Activated T-helper 17 cell treated with anti-CD3 and anti-CD28 coated beads, Interleukin-2, amount 50 U/mL, for 72 hours (primary cell): ENCODE measurements at regions not wholly inside any gene's neighbourhood (a gene's known extent, or its start where the extent isn't known, plus 50 kb on each side); places are given as distances from the start of the nearest gene placed in this dataset.

Source experiments
- ATAC-seq: fragments of 150-1000 bp; cut with Tn5 transposase; replicated peaks from 2 replicates; pipeline ENCODE4 v1.10.0; 2021; ENCODE audit warnings: mild to moderate bottlenecking, moderate library complexity
- H3K27ac Mint-ChIP-seq: one replicate; pipeline ENCODE4 v1.8.0; 2022; ENCODE audit warnings: mixed read lengths
- H3K27me3 Mint-ChIP-seq: one replicate; pipeline ENCODE4 v1.8.0; 2022; ENCODE audit warnings: mixed read lengths
- H3K36me3 Mint-ChIP-seq: one replicate; pipeline ENCODE4 v1.8.0; 2022; ENCODE audit warnings: low read depth, mild to moderate bottlenecking, mixed read lengths
- H3K4me1 Mint-ChIP-seq: one replicate; pipeline ENCODE4 v1.8.0; 2022; ENCODE audit warnings: mixed read lengths
- H3K4me3 Mint-ChIP-seq: one replicate; pipeline ENCODE4 v1.8.0; 2022; ENCODE audit warnings: mild to moderate bottlenecking, mixed read lengths
- H3K9me3 Mint-ChIP-seq: one replicate; pipeline ENCODE4 v1.8.0; 2022; ENCODE audit warnings: mixed read lengths

DNA sequence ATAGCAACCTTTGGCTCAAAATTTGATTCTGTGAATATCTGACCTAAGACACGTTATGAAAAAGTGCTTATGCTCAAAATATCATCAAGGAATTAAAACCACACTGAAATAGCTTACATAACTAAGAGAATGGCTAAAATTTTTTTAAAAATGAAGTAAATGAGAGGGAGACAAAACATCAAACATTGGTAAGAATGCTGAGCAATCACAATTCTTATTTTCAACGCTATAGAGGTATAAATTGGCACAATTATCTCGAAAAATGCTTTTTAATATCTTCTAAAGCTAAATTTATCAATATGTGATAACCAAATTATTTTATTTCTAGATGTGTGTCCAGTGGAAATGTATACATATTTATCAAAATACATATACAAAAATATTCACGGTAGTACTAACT is 381.3 kb downstream of the ANXA1 start:
- H3K4me1 Mint-ChIP-seq = no peaks in the 10 kb centered on the region
- no peak overlapping the region for H3K4me3 Mint-ChIP-seq
- peaks cover 5% of the 10 kb centered on the region for H3K9me3 Mint-ChIP-seq
- ATAC-seq = no peak
- no peaks in the 10 kb centered on the region for H3K27me3 Mint-ChIP-seq
- no peak overlapping the region for H3K27ac Mint-ChIP-seq
- no peaks in the 10 kb centered on the region for H3K36me3 Mint-ChIP-seq

GRCh38 chr9:73536403-73536802 is 384.7 kb downstream of the ANXA1 start:
- ATAC-seq = no peak

DNA sequence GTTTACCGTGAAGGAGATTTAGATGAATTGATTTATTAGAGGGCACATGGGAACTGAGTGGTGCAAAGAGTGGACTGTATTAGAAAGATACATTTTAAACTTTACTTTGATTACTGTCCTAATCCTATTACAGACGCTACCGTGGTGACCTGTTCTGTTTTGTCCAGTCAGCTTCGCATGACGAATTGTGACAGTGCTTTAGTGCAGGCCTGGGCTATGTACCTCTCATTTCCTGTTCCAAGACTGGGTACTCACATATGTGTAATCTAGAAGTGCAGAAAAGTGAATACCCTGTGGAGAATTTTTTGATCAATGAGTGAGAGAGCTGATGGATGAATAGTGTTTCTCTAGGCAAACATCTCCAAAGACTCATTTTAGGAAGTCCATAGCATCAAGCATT is 385.9 kb downstream of the ANXA1 start:
- no peak overlapping the region for H3K27ac Mint-ChIP-seq
- no peaks in the 10 kb centered on the region for H3K36me3 Mint-ChIP-seq
- H3K4me3 Mint-ChIP-seq = no peak overlapping the region
- H3K9me3 Mint-ChIP-seq = peaks cover 5% of the 10 kb centered on the region
- no peaks in the 10 kb centered on the region for H3K27me3 Mint-ChIP-seq
- ATAC-seq = no peak
- H3K4me1 Mint-ChIP-seq = no peaks in the 10 kb centered on the region

More at GRCh38 chr9:73536403-73536802, 384.7 kb downstream of the ANXA1 start:
- H3K36me3 Mint-ChIP-seq = no peaks in the 10 kb centered on the region
- H3K27me3 Mint-ChIP-seq = no peaks in the 10 kb centered on the region
- no peaks in the 10 kb centered on the region for H3K4me1 Mint-ChIP-seq
- peaks cover 5% of the 10 kb centered on the region for H3K9me3 Mint-ChIP-seq
- no peak overlapping the region for H3K4me3 Mint-ChIP-seq
- H3K27ac Mint-ChIP-seq = no peak overlapping the region

GRCh38 chr9:73539881-73540390 is 388.3 kb downstream of the ANXA1 start:
- H3K4me1 Mint-ChIP-seq = no peaks in the 10 kb centered on the region
- no peak for ATAC-seq
- H3K36me3 Mint-ChIP-seq = no peaks in the 10 kb centered on the region
- no peak overlapping the region for H3K4me3 Mint-ChIP-seq
- H3K9me3 Mint-ChIP-seq = no peaks in the 10 kb centered on the region
- no peak overlapping the region for H3K27ac Mint-ChIP-seq
- H3K27me3 Mint-ChIP-seq = no peaks in the 10 kb centered on the region

- Mint-ChIP-seq H3K27ac (no peak overlapping the region), H3K36me3 (no peaks in the 10 kb centered on the region), H3K4me1 (no peaks in the 10 kb centered on the region), H3K4me3 (no peak overlapping the region), H3K9me3 (no peaks in the 10 kb centered on the region), H3K27me3 (no peaks in the 10 kb centered on the region)
- no peak for ATAC-seq
These were observed 390.3 kb downstream of the ANXA1 start for GRCh38 chr9:73541923-73542322.

GRCh38 chr9:73543727-73544126 is 392.1 kb downstream of the ANXA1 start:
- no peaks in the 10 kb centered on the region for H3K27me3 Mint-ChIP-seq
- no peaks in the 10 kb centered on the region for H3K4me1 Mint-ChIP-seq
- no peak overlapping the region for H3K4me3 Mint-ChIP-seq

DNA sequence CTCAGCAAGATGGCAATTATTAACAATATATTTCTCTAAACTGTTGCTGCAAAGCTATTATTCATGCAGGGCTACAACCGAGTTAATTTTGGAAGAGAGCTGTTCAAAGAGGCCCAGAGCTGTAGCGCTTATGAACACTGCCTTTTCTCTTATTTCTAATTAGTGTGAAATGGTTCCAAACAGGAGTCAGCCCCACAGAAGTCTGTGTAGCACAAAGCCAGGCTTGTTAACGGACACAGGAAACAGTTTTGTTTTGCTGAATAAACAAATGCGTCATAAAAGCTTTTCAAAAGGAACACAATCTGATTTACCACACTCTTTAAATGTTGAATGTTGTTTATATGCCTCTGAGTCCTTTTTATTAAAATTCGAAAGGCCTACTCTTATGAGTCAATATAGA is 396.5 kb downstream of the ANXA1 start:
- Mint-ChIP-seq H3K4me1 (no peaks in the 10 kb centered on the region), H3K27me3 (no peaks in the 10 kb centered on the region), H3K4me3 (no peak overlapping the region), H3K27ac (no peak overlapping the region), H3K9me3 (no peaks in the 10 kb centered on the region), H3K36me3 (no peaks in the 10 kb centered on the region)
- no peak for ATAC-seq

More at GRCh38 chr9:73543727-73544126, 392.1 kb downstream of the ANXA1 start:
- no peak for ATAC-seq
- H3K36me3 Mint-ChIP-seq = no peaks in the 10 kb centered on the region
- no peaks in the 10 kb centered on the region for H3K9me3 Mint-ChIP-seq
- H3K27ac Mint-ChIP-seq = no peak overlapping the region

- Mint-ChIP-seq H3K9me3 (no peaks in the 10 kb centered on the region), H3K36me3 (no peaks in the 10 kb centered on the region), H3K4me1 (no peaks in the 10 kb centered on the region), H3K27ac (no peak overlapping the region), H3K27me3 (no peaks in the 10 kb centered on the region), H3K4me3 (no peak overlapping the region)
- ATAC-seq = no peak
These were observed 398.3 kb downstream of the ANXA1 start for GRCh38 chr9:73549991-73550390.

DNA sequence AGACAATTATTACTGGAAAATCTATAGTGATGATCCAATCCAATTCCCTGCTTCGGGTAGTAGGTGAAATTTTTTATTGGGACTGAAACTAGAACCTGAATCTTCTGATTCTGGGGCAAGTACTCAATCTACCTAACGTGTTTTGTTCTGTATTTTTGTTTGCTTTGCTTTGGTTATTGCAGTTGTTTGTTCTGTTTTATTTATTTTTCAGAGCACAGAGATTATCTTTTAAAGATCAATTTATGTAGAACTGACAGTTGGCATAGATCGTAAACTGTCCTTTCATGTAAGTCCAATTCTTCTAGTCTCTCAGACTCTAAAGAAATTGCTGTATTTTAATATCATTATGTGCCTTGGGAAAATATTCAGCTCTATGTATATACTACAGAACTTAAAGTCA is 401.6 kb downstream of the ANXA1 start:
- no peaks in the 10 kb centered on the region for H3K4me1 Mint-ChIP-seq
- ATAC-seq = no peak
- no peak overlapping the region for H3K4me3 Mint-ChIP-seq
- no peaks in the 10 kb centered on the region for H3K9me3 Mint-ChIP-seq
- H3K36me3 Mint-ChIP-seq = no peaks in the 10 kb centered on the region
- no peak overlapping the region for H3K27ac Mint-ChIP-seq
- no peaks in the 10 kb centered on the region for H3K27me3 Mint-ChIP-seq

DNA sequence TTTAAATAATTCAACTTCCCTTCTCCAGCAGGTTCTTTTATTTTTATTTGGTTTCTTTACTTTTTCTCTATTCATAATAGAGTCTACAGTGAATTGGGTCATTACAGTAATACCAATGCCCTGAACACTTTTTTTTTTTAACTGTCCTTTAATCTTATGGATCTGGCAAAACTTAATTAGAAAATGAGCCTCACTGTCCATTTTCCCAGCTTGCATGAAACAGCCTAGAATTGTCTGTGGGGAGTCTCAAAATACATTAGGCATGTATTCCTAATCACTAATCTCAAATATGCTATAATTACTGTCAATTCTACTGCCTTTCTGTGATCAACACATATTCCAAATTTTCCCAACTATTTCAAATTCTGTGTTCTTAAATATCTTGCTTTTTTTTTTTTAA is 406.8 kb downstream of the ANXA1 start:
- ATAC-seq = no peak
- Mint-ChIP-seq H3K36me3 (no peaks in the 10 kb centered on the region), H3K9me3 (peaks cover 4% of the 10 kb centered on the region)

GRCh38 chr9:73565026-73565425 is 413.4 kb downstream of the ANXA1 start:
- Mint-ChIP-seq H3K27me3 (no peaks in the 10 kb centered on the region), H3K27ac (no peak overlapping the region), H3K36me3 (no peaks in the 10 kb centered on the region), H3K9me3 (peaks cover 3% of the 10 kb centered on the region), H3K4me3 (no peak overlapping the region), H3K4me1 (no peaks in the 10 kb centered on the region)
- ATAC-seq = no peak

More for the DNA sequence above, 406.8 kb downstream of the ANXA1 start:
- no peak overlapping the region for H3K27ac Mint-ChIP-seq
- H3K4me3 Mint-ChIP-seq = no peak overlapping the region
- H3K4me1 Mint-ChIP-seq = no peaks in the 10 kb centered on the region
- no peaks in the 10 kb centered on the region for H3K27me3 Mint-ChIP-seq

GRCh38 chr9:73565833-73566465 is 414.3 kb downstream of the ANXA1 start:
- no peak overlapping the region for H3K4me3 Mint-ChIP-seq
- no peaks in the 10 kb centered on the region for H3K4me1 Mint-ChIP-seq
- no peaks in the 10 kb centered on the region for H3K36me3 Mint-ChIP-seq
- no peak overlapping the region for H3K27ac Mint-ChIP-seq
- no peaks in the 10 kb centered on the region for H3K9me3 Mint-ChIP-seq
- no peaks in the 10 kb centered on the region for H3K27me3 Mint-ChIP-seq
- ATAC-seq = no peak

DNA sequence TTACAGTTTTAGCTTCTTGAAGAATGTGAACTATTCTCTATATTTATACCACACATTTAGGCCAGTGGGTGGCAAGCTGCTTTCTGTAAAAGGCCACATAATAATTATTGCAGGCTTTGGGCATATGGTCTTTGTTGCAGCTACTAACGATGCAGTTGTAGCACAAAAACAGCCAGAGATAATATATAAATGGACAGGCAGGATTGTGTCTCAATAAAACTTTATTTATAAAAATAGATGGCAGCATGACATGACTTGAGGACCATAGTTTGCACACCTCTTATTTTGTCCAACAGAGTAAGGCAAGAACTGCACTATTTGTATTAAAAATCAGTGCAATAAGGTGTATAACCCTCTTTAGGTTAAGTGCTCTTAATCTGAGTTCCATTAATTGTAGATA is 415.0 kb downstream of the ANXA1 start:
- Mint-ChIP-seq H3K36me3 (no peaks in the 10 kb centered on the region), H3K27me3 (no peaks in the 10 kb centered on the region), H3K9me3 (no peaks in the 10 kb centered on the region), H3K4me3 (no peak overlapping the region), H3K4me1 (no peaks in the 10 kb centered on the region), H3K27ac (no peak overlapping the region)
- no peak for ATAC-seq

- Mint-ChIP-seq H3K27me3 (no peaks in the 10 kb centered on the region), H3K4me3 (no peak overlapping the region), H3K36me3 (no peaks in the 10 kb centered on the region), H3K4me1 (no peaks in the 10 kb centered on the region), H3K9me3 (no peaks in the 10 kb centered on the region), H3K27ac (no peak overlapping the region)
- ATAC-seq = no peak
These were observed 421.6 kb downstream of the ANXA1 start for GRCh38 chr9:73573235-73573634.

- Mint-ChIP-seq H3K27ac (no peak overlapping the region), H3K9me3 (no peaks in the 10 kb centered on the region), H3K4me1 (no peaks in the 10 kb centered on the region), H3K36me3 (no peaks in the 10 kb centered on the region), H3K4me3 (no peak overlapping the region), H3K27me3 (no peaks in the 10 kb centered on the region)
- no peak for ATAC-seq
These were observed 423.7 kb downstream of the ANXA1 start for GRCh38 chr9:73575101-73576060.
